GM10266 (cell line): ENCODE measurements at regions not wholly inside any gene's neighbourhood (a gene's known extent, or its start where the extent isn't known, plus 50 kb on each side); places are given as distances from the start of the nearest gene placed in this dataset.

Source experiments
- DNase-seq: peaks from one replicate; pipeline ENCODE4 v3.0.0; 2012; ENCODE audit errors: extremely low spot score
- CTCF ChIP-seq: IDR thresholded peaks from 2 replicates; pipeline ENCODE4 v1.5.1; 2012; ENCODE audit warnings: mild to moderate bottlenecking, low read depth; ENCODE audit not compliant: control insufficient read depth, insufficient read depth; ENCODE audit errors: missing control alignments

- no peak for DNase-seq
- TF ChIP-seq CTCF: no peak
Observed at GRCh38 chr15:66852064-66852905, 150.2 kb downstream of the SMAD6 start.

- DNase-seq: no peak
- no peak for TF ChIP-seq CTCF
Observed at GRCh38 chr15:66854012-66854965, 152.3 kb downstream of the SMAD6 start.

- no peak for DNase-seq
- no peak for TF ChIP-seq CTCF
Observed at GRCh38 chr15:66855041-66855440, 153.0 kb downstream of the SMAD6 start.

GRCh38 chr15:66857694-66858093 is 155.7 kb downstream of the SMAD6 start:
- no peak for TF ChIP-seq CTCF
- DNase-seq: no peak

GRCh38 chr15:66858423-66859207 is 156.6 kb downstream of the SMAD6 start:
- TF ChIP-seq CTCF: no peak

GRCh38 chr15:66859688-66860253 is 157.7 kb downstream of the SMAD6 start:
- TF ChIP-seq CTCF: no peak

More at GRCh38 chr15:66858423-66859207, 156.6 kb downstream of the SMAD6 start:
- DNase-seq: no peak

More at GRCh38 chr15:66859688-66860253, 157.7 kb downstream of the SMAD6 start:
- DNase-seq: no peak
